M059J (cell line): ENCODE measurements at regions not wholly inside any gene's neighbourhood (a gene's known extent, or its start where the extent isn't known, plus 50 kb on each side); places are given as distances from the start of the nearest gene placed in this dataset.

Experiments used
- DNase-seq: peaks from one replicate; pipeline ENCODE4 v3.0.0-alpha.2; 2012; ENCODE audit warnings: low read depth

DNA sequence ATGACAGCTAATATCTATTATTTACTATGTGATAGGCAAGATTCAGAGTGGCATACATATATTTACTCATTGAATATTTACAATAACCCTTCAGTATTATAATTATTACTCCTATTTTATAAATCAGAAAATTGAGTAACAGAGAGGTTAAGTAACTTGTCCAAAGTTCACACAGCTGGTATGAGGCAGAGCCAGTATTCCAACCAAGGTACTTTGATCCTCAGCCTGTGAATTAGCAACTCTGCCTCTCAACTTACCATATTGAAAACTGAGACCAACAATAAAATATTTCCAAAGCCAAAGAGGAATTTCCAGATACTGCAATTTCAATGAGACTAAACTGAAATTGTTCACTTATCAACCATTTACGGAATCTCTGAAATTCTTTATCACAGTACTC is 67.9 kb upstream of the TSLP start:
- DNase-seq, result no peak

DNA sequence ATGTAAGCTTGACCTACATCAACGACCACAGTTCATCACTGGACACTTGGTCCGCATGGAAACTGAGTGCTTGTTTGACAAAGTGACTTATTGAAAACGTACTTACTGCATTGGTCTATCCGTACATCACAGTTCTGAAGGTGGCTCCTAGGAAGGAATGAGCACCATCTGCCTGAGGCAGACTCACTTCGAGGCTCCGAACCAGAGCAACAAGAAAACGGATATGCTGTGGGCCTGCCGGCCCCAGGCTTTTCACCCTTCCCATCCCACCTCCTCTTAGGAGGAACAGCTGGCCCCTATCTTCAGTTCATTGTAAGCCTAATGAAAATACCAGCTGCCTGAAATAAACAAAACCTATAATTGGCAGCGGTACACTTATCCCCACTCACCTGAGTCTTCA is 67.2 kb upstream of the TSLP start:
- no peak for DNase-seq

DNA sequence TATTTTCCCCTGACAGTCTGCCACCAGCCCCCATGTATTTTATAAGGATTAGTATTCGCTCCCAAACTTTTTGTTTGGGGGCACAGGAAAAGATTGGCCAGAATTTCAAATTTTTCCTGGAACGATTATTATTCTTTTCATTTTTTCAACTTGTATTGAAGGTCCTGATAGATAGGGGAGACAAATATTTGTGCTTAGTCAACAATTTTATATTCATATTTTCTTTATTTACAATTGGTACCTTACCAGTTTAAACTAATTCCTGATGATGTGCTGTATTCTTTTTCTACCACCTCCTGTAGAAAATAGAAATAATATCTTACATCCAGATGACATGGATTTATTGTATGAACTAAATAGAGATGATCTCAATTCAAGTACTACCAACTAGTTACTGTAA is 60.7 kb upstream of the TSLP start:
- DNase-seq, result no peak

DNA sequence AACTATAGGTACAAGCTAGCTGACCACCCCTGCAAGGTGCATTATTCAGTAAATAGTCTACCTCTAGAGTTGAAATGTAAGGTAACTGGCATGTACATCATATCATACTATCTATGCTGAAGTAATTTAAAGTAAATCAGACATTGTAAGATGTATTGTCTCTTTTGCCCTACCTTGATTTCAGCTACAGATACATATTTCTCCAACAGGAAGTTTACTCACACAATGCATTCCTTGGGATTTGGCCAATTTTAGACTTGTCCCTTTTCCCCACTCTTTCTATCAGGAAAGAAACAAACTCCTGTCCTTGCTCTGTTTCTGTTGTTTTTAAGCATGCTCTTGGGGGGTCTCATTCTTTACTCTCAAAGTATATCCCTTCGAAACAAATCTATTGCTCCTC is 58.5 kb upstream of the TSLP start:
- DNase-seq, result peak; percentile 15

DNA sequence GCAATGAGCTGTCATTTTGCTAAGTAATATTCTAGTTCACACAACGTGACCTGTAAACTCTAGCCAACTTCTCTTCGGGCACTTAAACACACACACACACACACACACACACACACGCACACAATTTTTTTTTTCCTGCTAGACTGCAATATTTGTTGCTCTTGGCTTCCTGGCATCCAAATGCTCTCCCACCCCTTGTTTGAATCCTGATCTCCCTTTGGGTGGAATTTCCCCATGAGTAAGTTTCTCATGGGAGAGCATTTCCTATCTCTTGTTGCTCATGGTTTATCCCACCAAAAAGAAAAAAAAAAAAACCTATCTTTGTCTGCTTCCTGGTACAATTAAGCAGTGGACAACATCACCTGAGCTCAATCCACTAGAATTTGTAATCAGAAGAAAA is 54.7 kb upstream of the TSLP start:
- DNase-seq, result peak; percentile 31

DNA sequence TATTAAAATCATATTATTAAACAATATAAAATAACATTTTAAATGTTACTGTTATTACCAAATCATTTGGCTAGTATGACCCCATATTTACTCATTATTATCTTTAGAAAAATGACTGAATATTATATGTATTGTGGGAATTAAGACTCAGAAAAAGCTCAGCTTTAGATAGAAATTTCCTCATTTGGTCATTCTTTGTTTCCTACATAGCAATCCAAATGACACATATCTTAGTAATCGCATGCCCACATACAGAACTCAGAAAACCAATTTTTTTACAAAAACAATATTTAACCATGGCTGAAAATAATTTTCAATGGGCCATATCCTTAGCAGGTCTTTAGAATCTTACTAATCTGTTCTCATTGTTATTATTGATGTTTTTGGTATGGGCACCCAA is 53.8 kb upstream of the TSLP start:
- DNase-seq, result no peak
